Astrocyte (in vitro differentiated cells and primary cell): ENCODE measurements at regions not wholly inside any gene's neighbourhood (a gene's known extent, or its start where the extent isn't known, plus 50 kb on each side); places are given as distances from the start of the nearest gene placed in this dataset.

ENCODE experiments used
- CTCF ChIP-seq: IDR thresholded peaks from 2 replicates; pipeline ENCODE4 v1.5.1; 2011; ENCODE audit warnings: low read depth, mild to moderate bottlenecking, inconsistent platforms, low read length, moderate library complexity; ENCODE audit not compliant: insufficient read depth
- EZH2 ChIP-seq: IDR thresholded peaks from 2 replicates; pipeline ENCODE4 v1.6.1; 2012; ENCODE audit warnings: mild to moderate bottlenecking, low read length, inconsistent platforms; ENCODE audit not compliant: insufficient read depth

DNA sequence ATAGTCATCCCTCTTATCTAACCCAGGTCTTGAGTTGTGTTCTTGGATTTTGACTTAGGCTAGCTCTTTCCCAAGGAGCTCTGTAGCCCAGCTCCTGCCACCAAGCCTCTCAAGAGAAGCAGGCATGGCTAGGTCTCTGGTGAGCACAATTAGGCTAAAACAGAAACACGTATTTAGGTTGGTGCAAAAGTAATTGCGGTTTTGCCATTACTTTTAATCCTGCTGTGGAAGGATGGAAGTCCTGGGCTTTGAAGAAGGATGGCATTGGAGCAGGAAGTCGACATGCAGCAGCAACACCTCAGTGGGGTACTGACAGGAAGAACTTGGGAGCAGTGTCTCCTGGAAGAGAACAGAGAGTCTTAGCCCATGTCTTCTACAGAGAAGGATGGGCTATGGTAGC, 80.0 kb upstream of the CCDC190 start:
- TF ChIP-seq EZH2: no peak
- TF ChIP-seq CTCF: no peak
